Renal cortical epithelial cell (primary cell): ENCODE measurements at regions not wholly inside any gene's neighbourhood (a gene's known extent, or its start where the extent isn't known, plus 50 kb on each side); places are given as distances from the start of the nearest gene placed in this dataset.
"Not testable (repeated sequence)": the region's sequence is repeated elsewhere in the genome, so short reads cannot be mapped to it uniquely, and the experiment has no call there.

Experiments used
- DNase-seq: peaks from one replicate; pipeline ENCODE4 v3.0.0-alpha.2; 2011; ENCODE audit warnings: low read depth

DNA sequence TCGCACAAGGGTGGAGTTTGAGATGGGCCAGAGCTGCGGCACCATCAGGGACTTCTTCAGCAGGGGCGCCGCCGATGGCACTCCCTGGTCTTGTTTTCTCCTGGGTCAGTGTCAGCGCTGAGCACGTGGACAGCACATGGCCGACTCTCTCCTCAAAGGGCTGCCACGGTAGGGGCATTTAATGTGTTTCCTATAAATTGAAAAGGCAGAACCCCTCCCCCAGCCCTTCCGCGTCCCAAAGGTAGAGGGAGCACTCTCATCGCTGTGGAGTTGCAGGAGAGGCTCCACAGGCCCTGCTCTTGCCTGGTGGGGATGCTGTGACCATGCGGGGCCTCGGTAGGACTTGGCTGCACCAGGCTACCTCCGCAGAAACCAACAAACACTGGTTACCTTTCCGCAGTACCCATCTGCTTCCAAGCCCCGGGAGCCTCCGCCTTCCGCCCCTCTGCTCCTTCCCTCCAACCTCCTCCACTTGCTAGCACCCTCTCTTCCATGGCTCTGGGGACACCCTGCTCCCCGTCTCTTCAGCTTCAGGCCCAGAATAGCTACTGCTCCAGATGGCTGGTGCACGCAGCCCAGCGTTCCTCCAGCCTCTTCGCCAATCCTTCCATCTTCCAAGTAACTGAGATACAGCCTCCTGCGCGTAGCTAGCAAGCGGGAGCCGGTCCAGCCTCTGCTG lies 166.3 kb upstream of the ADCY1 start:
- DNase-seq, result no peak

DNA sequence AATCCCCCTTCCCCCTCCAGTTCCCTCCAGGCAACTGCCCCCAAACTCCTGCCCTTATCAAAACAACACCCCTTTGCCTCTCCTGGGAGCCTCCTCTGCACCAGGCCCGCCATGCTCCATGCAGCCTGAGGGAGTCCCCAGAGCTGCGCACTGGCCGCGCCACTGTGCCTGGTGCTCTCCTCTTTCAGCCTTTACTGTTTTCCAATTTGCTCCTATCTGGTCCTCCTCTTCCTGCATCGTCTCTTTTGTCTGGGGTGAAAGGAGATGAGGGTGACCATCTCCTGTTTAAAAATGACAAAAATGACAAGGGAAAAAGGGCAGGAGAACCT lies 165.8 kb upstream of the ADCY1 start:
- DNase-seq, result no peak

DNA sequence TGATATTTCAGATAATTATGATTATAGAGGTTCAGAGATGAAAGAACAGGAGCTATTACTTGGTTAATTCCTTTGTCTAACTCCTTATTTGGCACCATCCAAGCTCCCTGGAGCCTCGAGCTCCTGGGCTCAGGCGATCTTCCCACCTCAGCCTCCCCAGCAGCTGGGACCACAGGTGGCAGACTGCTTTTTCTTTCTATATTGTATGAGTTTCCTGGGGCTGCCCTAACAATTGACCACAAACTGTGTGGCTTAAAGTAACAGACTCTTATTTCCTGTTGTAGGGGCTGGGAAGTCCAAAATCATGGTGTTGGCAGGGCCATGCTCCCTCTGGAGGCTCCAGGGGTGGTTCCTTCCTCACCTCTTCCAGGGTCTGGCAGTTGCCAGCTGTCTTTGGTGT lies 163.3 kb upstream of the ADCY1 start:
- DNase-seq, result no peak

DNA sequence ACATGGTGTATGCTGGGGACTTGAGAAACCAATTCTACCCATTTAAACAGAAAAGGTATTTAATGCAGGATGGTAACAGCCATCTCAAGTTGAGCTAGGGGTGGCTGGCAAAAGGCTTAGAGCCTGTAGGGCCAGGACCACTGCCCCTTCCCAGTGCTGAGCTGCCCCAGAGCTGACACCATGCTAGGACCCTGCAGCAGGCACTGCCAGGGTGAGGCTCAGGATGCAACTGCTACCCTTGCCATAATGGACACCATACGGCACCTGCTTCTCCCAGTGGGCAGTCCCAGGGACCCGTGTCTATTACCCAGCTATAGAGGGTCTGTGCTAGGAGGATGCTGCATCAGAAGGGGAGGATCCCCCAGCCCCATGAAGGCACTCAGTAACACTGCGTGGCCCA lies 160.7 kb upstream of the ADCY1 start:
- DNase-seq, result no peak

DNA sequence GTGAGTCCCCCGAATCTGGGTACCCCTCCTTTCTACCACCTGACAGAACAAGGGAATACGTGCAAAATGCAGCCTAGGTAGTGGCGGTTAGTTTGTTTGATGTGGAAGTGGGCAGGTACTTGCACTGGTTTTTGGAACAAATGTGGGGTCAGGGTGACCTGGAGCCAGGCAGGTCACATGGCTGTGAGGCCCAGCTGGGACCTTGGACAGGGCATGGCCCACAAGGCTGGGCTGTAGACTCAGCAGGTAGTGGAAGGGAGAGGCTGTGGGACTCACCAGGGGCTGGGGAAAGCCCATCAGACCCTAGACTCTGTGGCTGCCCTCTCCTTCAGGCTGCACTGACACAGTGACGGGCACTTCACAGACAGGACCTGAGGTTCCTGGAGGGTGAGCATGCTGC lies 159.9 kb upstream of the ADCY1 start:
- DNase-seq, result no peak

DNA sequence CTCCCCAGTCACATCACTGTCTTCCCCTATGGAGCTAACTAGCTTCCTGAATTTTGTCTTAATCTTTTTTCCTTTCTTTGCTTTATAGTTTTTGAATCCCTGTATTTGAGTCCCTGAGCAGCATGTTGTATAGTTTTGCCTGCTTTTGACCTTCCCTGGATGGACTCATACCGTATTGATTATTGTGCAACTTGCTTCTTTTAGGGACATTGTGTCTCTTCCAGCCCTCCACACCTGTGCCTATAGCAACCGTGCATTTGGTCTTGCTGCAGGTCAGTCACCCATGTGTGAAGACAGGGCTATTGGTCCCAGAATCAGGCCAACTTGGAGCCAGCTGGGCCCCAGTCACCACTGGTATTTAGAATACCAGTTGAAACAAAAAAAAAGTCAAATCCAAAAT lies 158.9 kb upstream of the ADCY1 start:
- no peak for DNase-seq

DNA sequence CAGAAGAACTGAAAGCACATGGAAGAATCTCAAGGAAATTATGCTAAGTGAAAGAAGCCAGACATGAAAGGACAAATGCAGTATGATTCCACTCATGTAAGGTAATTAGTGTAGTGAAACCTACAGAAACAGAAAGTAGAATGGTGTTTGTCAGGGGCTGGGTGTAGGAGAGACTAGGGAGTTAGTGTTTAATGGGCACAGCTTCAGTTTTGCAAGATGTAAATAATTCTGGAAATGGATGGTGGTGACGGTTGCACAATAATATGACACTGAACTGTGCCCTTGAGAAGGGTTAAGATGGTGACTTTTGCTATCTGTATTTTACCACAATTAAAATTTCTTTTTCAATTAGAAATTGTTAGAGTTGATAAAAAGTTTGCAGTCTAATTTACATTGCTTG lies 157.3 kb upstream of the ADCY1 start:
- no peak for DNase-seq

DNA sequence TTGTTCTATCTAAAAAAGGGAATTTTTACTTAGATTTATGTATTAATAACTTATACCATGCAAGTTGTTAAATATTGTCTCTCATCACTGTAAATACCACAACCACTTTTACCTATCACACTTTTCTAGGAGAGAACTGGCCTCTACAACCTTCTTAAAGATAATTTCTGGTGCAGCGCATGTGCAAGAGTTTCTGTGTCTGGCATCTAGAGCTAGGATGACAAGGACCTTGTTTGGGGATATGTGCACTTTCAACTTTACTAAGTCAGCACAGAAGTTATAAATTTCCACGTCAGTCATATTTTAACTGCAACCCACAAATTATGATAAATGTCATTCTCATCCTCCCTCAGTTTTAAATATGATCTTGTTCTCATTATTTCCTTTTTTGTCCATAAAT lies 156.9 kb upstream of the ADCY1 start:
- DNase-seq, result no peak

DNA sequence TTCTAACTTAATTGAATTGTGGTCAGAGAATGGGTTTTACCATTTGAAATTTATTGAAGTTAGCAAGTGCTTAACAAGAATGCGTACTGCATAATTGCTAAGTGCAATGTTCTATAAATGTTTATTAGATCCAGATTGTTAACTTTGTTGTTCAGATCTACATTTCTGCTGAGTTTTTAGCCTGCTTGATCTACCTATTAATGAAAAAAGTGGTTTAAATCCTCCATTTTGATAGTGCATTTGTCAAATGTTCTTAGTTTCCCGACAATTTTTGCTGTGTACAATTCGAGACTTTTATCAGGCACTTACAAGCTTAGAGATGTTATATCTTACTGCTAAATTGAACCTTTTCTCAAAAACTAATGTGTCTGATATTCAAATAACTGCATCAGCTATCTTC lies 156.4 kb upstream of the ADCY1 start:
- no peak for DNase-seq

DNA sequence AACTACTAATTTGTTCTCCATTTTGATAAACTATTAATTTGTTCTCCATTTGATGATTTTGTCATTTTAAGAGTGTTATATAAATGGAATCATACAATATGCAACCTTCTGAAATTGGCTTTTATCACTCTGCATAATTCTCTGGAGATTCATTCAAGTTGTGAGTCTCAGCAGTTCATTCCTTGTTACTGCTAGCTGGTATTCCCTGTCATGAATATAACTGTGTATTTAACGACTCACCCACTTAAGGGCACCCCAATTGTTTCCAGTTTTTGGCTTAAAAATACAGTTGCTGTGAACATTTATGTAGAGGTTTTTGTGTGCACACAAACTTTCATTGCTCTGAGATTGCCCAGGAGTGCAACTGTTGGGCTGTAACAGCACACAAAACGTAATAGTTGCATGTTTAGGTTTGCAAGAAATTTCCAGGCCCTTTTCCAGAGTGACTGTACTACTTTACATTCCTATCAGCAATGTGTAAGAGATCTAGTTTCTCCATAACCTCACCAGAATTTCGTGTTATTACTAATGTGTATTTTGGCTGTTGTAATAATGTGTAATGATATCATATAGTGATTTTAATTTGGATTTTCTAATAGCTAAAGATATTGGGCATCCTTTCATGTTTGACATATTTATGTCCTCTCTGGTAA lies 153.2 kb upstream of the ADCY1 start:
- no peak for DNase-seq

DNA sequence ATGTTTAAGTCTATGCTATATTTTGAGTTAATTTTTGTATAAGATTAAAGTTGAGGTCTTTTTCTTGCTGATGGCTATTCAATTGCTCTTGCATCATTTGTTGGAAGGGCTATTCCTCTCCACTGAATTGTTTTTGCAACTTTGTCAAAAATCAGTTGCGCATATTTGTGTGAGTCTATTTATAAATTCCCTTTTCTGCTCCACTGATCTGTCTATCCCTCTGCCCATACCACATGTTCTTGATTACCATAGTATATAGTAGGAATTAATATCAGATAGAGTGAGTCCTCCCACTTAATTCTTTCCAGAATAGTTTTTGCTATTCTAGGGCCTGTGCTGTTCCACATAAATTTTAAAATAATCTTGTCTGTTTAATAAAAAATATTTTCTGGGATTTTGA lies 152.4 kb upstream of the ADCY1 start:
- DNase-seq, result no peak

DNA sequence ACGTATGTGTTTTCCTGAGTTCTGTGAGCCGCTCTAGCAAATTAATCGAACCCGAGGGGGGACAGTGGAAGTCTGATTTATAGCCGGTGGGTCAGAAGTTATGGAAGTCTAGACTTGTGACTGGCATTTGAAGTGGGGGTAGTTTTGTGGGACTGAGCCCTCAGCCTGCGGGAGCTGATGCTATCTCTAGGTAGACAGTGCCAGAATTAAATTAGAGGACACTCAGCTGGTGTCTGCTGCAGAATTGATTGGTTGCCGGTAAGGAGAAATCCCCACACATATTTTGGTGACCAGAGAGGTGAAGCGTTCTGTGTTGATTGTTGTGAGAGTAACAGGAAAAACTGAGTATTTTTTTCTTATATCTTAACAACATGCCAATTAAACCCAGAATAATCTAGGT lies 143.8 kb upstream of the ADCY1 start:
- DNase-seq, result no peak

DNA sequence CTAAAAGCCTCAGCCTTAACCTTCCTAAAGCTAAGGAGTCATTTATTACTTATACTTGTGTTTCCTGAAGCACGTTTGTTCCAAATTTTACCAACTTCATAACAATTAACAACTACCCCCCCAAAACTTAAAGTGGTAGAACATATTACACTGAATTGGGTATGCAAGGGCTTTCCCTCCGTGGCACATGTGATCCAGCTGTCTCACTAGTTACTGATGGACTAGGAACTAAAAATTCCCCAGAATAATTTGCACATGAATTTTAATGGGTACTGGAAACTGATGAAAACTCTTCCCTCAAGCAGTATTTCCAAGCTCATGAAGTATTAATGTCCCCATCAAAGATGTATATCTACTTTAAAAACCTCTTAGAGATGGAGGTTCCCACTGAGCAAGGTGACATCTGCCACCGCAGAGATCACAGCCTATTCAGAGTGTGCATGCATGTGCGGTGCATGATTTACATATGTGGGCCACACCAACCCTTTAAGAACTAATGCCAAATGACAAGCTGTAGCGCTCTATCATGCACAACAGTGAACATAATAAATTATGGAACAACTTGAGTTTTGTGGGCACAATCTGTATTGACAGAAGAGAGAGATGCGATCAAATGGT lies 139.9 kb upstream of the ADCY1 start:
- peak; percentile 19 for DNase-seq

DNA sequence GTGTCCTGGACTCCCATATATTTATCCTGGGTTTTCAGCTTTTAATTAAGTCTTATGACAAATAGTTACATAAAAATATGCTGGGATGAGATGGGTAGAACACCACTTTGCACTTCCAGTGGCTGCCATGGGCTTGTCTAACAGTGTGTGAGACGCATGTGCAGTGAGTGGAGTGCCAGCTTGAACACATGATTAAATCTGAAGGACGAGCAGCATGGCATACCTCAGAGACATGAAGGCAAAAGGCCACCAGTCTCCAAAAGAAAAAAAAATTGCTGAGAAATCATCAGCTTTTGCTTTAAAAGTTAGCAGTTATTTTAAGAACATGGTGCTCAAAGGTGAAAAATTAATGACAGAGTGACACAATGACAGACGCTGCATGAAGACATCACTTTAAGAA lies 139.0 kb upstream of the ADCY1 start:
- no peak for DNase-seq

DNA sequence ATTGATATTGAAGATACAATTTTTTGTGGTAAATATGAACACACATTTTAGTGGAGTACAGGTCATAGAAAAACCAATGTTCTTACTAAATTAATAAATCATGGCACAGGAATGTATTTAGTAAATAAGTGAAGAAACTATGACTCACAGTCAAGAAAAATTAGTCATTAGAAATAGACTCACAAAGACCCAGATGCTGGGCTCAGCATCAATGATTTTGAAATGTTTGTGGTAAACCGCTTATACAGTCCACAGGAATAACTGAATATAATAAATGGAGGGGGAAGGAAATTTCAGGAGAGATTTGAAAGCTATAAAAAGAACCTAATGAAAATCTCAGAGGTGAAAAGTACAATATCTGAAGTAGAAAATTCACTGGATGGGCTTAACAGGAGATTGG lies 138.3 kb upstream of the ADCY1 start:
- peak; percentile 87 for DNase-seq

DNA sequence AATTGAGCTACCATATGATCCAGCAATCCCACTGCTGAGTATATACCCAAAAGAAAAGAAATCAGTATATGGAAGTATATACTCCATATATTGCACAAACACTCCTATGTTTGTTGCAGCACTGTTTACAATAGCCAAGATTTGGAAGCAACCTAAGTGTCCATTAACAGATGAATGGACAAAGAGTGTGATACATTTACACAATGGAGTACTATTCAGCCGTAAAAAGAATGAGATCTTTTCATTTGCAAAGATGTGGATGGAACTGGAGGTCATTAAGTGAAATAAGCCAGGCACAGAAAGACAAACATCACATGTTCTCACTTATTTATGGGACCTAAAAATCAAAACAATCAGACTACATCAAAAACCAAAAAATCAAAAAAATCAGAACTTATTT lies 133.4 kb upstream of the ADCY1 start:
- DNase-seq, result not testable (repeated sequence)

DNA sequence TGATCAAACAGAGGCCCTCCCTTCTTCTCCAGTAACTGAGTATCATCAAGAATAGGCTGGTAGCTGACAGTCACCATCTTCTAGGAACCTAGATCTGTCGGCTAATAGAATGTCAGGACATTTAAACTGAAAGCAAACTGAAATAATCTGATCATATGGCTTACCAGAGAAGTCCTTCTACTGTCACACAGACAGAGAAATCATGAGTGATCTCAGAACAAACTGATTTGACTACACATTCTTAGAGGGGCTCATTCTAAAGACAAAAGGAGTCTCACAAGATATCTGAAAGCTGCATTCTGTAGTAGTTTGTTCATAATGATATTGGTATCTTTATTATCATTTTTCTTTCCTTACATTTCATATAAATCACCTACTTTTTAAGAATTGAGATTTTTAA lies 130.9 kb upstream of the ADCY1 start:
- no peak for DNase-seq

DNA sequence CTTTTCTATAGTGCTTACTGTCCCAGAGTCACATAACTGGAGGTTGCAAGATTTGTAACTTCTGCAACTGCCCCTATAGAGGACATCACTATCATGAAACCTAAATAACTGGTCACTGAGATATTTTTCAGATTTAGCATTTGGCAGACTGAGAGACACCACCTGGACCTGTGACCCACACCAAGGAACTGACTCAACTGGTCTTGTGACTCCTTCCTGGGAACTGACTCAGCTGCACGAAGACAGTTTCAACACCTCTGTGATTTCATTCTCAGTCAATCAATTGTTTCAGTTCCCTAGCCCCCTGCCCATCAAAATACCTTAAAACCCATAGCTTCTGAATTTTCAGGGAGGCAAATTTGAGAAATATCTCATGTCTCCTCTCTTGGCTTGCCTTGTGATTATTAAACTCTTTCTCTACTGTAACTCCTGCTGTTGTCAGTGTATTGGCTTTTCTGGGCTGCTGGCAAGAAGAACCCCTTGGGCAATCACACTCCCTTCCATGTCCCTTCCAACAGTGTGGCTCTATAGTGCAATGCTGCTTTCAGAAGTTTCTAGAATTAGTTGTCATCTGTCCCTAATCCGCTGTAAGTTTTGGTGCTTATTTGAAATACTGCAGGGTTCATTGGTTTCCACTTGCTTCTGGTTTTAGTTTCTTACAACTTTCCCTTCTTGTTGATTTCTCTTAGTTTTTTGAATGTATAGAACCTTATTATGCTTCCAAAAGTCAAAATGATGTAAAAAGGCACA lies 127.8 kb upstream of the ADCY1 start:
- peak; percentile 59 for DNase-seq

DNA sequence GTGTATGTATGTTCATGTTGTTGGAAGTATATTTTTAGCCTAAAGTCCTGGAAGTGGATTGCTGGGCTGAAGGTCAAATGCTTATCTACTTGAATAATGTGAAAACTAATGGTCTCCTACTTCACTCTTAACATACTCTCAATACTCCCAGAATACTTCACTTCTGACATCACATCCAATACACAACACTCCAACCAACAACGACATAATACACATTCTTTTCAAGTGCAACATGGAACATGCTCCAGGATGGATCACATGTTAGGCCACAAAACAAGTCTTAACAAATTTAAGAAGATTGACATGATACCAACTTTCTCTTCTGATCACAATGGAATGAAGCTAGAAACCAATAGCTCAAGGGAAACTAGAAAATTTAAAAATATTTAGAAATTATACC lies 126.9 kb upstream of the ADCY1 start:
- DNase-seq, result no peak

DNA sequence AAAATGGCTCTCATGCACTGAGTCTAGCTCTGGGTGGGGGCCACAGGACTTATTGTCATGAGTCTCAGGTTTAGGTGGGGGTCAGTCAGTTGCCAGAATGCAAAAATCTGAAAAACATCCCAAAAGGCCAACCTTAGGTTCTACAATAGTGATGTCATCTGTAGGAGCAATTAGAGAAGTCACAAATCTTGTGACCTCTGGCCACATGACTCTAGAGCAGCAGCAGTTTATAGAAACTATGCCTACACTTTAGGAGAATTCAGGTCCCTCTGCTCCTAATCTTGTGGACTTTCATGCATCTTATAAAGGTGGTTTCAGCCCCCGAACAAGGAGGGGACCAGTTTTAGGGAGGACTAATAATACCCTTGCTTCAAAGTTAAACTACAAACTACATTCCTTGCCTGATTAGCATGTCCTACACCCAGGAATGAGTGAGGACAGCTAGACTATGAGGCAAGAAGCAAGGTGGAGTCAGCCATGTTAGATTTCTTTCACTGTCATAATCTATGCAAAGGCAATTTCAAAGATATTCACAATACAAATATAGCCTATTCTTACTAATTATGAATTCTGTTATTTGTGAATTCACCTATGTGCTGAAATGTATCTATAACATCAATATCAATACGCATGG lies 123.5 kb upstream of the ADCY1 start:
- no peak for DNase-seq

DNA sequence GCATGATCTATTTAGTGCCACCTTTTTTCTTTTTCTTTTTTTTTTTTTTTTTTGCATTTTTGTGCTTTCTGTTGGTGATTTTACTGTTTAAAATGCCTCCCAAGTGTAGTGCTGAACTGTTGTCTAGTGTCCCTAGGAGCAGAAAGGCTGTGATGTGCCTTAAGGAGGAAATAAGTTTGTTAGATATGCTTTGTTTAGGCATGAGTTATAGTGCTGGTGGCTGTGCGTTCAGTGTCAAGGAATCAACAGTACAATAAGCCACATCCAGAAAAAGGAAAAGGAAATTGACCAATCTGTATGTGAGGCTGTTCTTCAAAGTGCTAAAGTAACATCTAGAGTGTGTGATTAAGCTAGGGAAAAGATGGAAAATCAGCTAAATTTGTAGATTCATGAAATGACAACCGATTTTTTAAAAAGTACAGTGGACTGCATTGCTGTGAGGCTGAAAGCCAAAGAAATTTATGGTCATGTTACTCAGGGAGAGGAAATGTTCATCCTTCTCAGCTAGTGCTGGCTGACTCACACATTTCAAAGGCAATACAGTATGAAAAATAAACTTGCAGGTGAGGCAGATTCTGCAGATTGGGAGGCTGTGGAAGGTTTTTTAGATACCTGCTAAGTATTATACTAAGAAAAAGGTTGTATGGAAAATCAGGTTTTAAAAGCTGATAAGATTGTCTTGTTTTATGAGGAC lies 122.7 kb upstream of the ADCY1 start:
- peak; percentile 40 for DNase-seq

DNA sequence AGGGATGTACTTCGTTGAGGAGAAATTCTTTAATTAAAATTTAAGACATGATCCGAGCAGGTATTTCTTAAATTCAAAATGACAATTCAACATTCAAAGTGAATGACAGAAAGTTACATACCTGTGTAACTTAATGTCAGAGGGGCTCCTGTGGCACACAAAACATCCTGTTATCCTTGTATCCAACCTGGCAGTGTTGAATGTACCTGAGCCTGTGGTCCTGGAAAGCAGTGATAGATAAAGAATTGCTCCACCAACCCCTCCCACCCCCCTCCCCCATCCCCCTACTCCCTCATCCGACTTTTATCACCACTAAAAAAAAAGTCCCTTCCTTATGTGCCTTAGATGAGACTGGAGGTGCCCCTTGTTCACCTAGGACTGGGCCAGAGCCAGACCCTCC lies 119.4 kb upstream of the ADCY1 start:
- no peak for DNase-seq
